Astrocyte (in vitro differentiated cells and primary cell): ENCODE measurements at regions not wholly inside any gene's neighbourhood (a gene's known extent, or its start where the extent isn't known, plus 50 kb on each side); places are given as distances from the start of the nearest gene placed in this dataset.

Experiments used
- DNase-seq: peaks from one replicate; pipeline ENCODE4 v3.0.0-alpha.2; 2010; ENCODE audit warnings: low read depth
- FAIRE-seq: peaks from 2 replicates; lab custom pipeline; 2011; peaks lifted over from hg19 to GRCh38; lab: Jason Lieb, UNC
- H2AFZ ChIP-seq: 2 replicates; pipeline ENCODE4 v1.6.0; 2012; ENCODE audit warnings: low read depth, low read length, inconsistent platforms
- H3K27ac ChIP-seq: 2 replicates; pipeline ENCODE4 v1.5.1; 2011; ENCODE audit warnings: low read depth, low read length, inconsistent platforms
- H3K27me3 ChIP-seq: 2 replicates; pipeline ENCODE4 v1.6.0; 2011; ENCODE audit warnings: low read length, inconsistent platforms; ENCODE audit not compliant: insufficient read depth
- H3K36me3 ChIP-seq: 2 replicates; pipeline ENCODE4 v1.5.1; 2011; ENCODE audit warnings: low read length, inconsistent platforms; ENCODE audit not compliant: insufficient read depth
- H3K4me1 ChIP-seq: 2 replicates; pipeline ENCODE4 v1.5.1; 2011; ENCODE audit warnings: low read length, inconsistent platforms; ENCODE audit not compliant: insufficient read depth
- H3K4me2 ChIP-seq: 2 replicates; pipeline ENCODE4 v1.6.0; 2012; ENCODE audit warnings: low read length, inconsistent platforms
- H3K4me3 ChIP-seq: 2 replicates; pipeline ENCODE4 v1.5.1; 2011; ENCODE audit warnings: low read depth, mild to moderate bottlenecking, low read length, inconsistent platforms; ENCODE audit not compliant: insufficient read depth
- H3K79me2 ChIP-seq: 2 replicates; pipeline ENCODE4 v1.6.0; 2012; ENCODE audit warnings: mild to moderate bottlenecking, low read length, inconsistent platforms; ENCODE audit not compliant: insufficient read depth
- H3K9ac ChIP-seq: 2 replicates; pipeline ENCODE4 v1.6.0; 2012; ENCODE audit warnings: mild to moderate bottlenecking, low read length, inconsistent platforms
- H3K9me3 ChIP-seq: 2 replicates; pipeline ENCODE4 v1.5.1; 2012; ENCODE audit warnings: low read depth, mild to moderate bottlenecking, low read length, inconsistent platforms; ENCODE audit not compliant: insufficient read depth
- H4K20me1 ChIP-seq: 2 replicates; pipeline ENCODE4 v1.6.0; 2012; ENCODE audit warnings: low read length, inconsistent platforms; ENCODE audit not compliant: insufficient read depth
- H3K27ac Mint-ChIP-seq: one replicate; pipeline ENCODE4 v1.8.0; 2021; ENCODE audit warnings: mild to moderate bottlenecking, mixed read lengths; ENCODE audit not compliant: unreplicated experiment
- H3K27me3 Mint-ChIP-seq: one replicate; pipeline ENCODE4 v1.8.0; 2021; ENCODE audit warnings: low read depth, mixed read lengths; ENCODE audit not compliant: unreplicated experiment
- H3K36me3 Mint-ChIP-seq: one replicate; pipeline ENCODE4 v1.8.0; 2021; ENCODE audit warnings: low read depth, mixed read lengths; ENCODE audit not compliant: unreplicated experiment
- H3K4me1 Mint-ChIP-seq: one replicate; pipeline ENCODE4 v1.8.0; 2021; ENCODE audit warnings: low read depth, mixed read lengths; ENCODE audit not compliant: unreplicated experiment
- H3K4me3 Mint-ChIP-seq: one replicate; pipeline ENCODE4 v1.8.0; 2021; ENCODE audit warnings: mild to moderate bottlenecking, moderate library complexity, mixed read lengths; ENCODE audit not compliant: unreplicated experiment
- H3K9me3 Mint-ChIP-seq: one replicate; pipeline ENCODE4 v1.8.0; 2021; ENCODE audit warnings: mild to moderate bottlenecking, mixed read lengths; ENCODE audit not compliant: unreplicated experiment
- CTCF ChIP-seq: IDR thresholded peaks from 2 replicates; pipeline ENCODE4 v1.5.1; 2011; ENCODE audit warnings: low read depth, mild to moderate bottlenecking, inconsistent platforms, low read length, moderate library complexity; ENCODE audit not compliant: insufficient read depth
- EZH2 ChIP-seq: IDR thresholded peaks from 2 replicates; pipeline ENCODE4 v1.6.1; 2012; ENCODE audit warnings: mild to moderate bottlenecking, low read length, inconsistent platforms; ENCODE audit not compliant: insufficient read depth

DNA sequence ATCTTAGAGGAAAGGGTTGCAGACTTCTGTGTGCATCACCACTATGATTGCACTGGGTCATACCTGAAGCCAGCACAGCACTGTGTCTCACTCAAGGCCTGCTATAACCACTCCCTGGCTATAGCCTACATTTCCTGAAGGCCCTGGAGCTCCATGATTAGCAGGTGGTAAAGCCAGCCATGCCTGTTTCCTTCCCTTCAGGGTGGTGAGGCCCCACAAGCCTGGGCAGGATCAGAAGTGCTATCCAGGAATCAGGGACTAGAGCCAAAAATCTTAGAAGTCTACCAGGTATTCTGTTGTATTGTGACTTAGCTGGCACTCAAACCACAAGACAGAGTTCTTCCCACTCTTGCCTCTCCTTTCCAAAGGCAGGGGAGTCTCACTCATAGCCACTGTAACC lies 734.6 kb downstream of the GLUD2 start:
- H3K27ac ChIP-seq: no peak overlapping the region
- Mint-ChIP-seq H3K9me3 (peaks cover 1% of the 10 kb centered on the region), H3K27ac (no peak overlapping the region), H3K27me3 (no peaks in the 10 kb centered on the region), H3K4me1 (no peaks in the 10 kb centered on the region), H3K4me3 (no peak overlapping the region), H3K36me3 (no peaks in the 10 kb centered on the region)
- no peaks in the 10 kb centered on the region for H3K27me3 ChIP-seq
- no peak for DNase-seq
- no peak overlapping the region for H3K9ac ChIP-seq
- H3K4me3 ChIP-seq: no peak overlapping the region
- no peak overlapping the region for H2AFZ ChIP-seq
- TF ChIP-seq EZH2 (no peak), CTCF (no peak)
- H3K4me1 ChIP-seq: no peaks in the 10 kb centered on the region
- no peaks in the 10 kb centered on the region for H3K79me2 ChIP-seq
- no peaks in the 10 kb centered on the region for H3K36me3 ChIP-seq
- H4K20me1 ChIP-seq: no peaks in the 10 kb centered on the region
- H3K9me3 ChIP-seq: no peaks in the 10 kb centered on the region
- no peak for FAIRE-seq
- H3K4me2 ChIP-seq: no peak overlapping the region

DNA sequence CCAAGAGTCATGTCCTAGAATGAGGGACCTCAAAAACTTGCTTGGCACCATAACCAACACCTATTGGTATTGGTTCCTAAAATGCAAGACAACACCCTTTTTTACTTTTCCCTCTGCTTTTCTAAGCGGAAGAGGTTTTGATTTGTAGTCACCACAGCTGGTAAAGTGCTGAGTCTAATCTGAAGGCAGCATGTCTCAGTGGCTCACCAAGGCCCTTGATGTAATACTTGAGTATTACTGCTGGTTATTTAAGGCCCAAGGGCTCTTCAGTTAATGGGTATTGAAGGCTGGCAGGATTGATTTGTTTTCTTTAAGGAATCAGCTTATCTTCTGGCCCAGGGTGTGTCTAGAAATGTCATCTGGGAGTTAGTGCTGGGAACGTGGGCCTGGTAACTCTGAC lies 735.1 kb downstream of the GLUD2 start:
- no peaks in the 10 kb centered on the region for H3K4me1 ChIP-seq
- no peak overlapping the region for H3K4me2 ChIP-seq
- no peak overlapping the region for H3K4me3 Mint-ChIP-seq
- peaks cover under 1% of the 10 kb centered on the region for H3K4me1 Mint-ChIP-seq
- no peaks in the 10 kb centered on the region for H3K36me3 Mint-ChIP-seq
- TF ChIP-seq EZH2: no peak
- TF ChIP-seq CTCF: no peak
- H4K20me1 ChIP-seq: no peaks in the 10 kb centered on the region
- H2AFZ ChIP-seq: no peak overlapping the region
- FAIRE-seq (no peak), DNase-seq (no peak)
- no peak overlapping the region for H3K27ac Mint-ChIP-seq
- H3K9me3 ChIP-seq: no peaks in the 10 kb centered on the region
- H3K27ac ChIP-seq: no peak overlapping the region
- no peak overlapping the region for H3K9ac ChIP-seq
- no peaks in the 10 kb centered on the region for H3K36me3 ChIP-seq
- H3K79me2 ChIP-seq: no peaks in the 10 kb centered on the region
- H3K4me3 ChIP-seq: no peak overlapping the region
- peaks cover 1% of the 10 kb centered on the region for H3K9me3 Mint-ChIP-seq
- no peaks in the 10 kb centered on the region for H3K27me3 Mint-ChIP-seq
- H3K27me3 ChIP-seq: no peaks in the 10 kb centered on the region

DNA sequence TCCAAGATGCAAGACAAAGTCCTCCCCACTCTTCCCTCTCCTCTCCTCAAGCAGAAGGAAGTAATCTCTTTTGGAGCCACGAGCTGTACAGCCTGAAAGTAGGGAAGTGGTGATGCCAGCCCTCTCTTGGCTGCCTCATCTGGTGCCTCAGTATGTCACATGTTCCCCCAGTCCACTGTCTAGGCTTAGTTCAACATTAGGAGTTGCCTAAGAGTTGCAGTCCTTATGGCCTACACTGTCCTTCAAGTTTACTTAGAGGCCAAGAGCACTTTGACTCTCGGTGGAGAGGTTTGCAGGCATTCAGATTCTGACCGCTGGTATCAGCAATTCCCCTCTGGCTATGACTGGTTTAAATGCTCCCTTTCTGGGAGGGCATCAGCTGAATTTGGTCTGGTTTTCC lies 735.6 kb downstream of the GLUD2 start:
- no peaks in the 10 kb centered on the region for H3K36me3 Mint-ChIP-seq
- no peak for TF ChIP-seq EZH2
- TF ChIP-seq CTCF: no peak

More for the DNA sequence above, 735.6 kb downstream of the GLUD2 start:
- Histone ChIP-seq H3K79me2 (no peaks in the 10 kb centered on the region), H2AFZ (no peak overlapping the region), H3K4me3 (no peak overlapping the region), H3K27ac (no peak overlapping the region), H3K4me1 (no peaks in the 10 kb centered on the region), H3K36me3 (no peaks in the 10 kb centered on the region), H4K20me1 (no peaks in the 10 kb centered on the region), H3K4me2 (no peak overlapping the region), H3K9ac (no peak overlapping the region), H3K27me3 (no peaks in the 10 kb centered on the region), H3K9me3 (no peaks in the 10 kb centered on the region)
- Mint-ChIP-seq H3K27me3 (no peaks in the 10 kb centered on the region), H3K27ac (no peak overlapping the region), H3K4me1 (peaks cover 2% of the 10 kb centered on the region), H3K4me3 (no peak overlapping the region), H3K9me3 (peaks cover 1% of the 10 kb centered on the region)
- FAIRE-seq: peak; percentile 73
- DNase-seq: no peak
